AG08395 (cell line): ENCODE measurements at regions not wholly inside any gene's neighbourhood (a gene's known extent, or its start where the extent isn't known, plus 50 kb on each side); places are given as distances from the start of the nearest gene placed in this dataset.

Experiments used
- DNase-seq: peaks from one replicate; pipeline ENCODE4 v3.0.0; 2012; ENCODE audit warnings: mixed read lengths, low spot score

GRCh38 chrX:69305333-69306062 is 140.2 kb upstream of the PJA1 start:
- DNase-seq = no peak

DNA sequence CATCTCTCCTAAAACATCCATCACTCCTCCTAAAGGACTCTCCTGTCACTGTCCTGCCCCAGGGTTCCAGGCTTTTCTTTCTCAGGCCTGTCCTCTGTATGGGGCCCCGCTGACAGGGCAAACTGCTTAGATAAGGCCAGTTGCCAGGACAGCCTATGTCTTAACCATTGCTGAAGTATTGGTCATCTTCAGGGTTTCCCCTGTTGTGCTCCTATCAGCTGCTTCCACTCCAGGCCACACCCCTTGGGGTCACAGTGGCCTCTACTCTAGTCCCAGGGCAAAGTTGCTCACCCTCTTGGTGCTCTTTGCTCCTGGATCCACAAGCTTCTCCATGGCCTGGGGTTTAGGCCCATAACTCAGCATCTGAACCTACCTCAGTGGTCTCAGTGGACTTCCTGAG is 138.0 kb upstream of the PJA1 start:
- DNase-seq = no peak

DNA sequence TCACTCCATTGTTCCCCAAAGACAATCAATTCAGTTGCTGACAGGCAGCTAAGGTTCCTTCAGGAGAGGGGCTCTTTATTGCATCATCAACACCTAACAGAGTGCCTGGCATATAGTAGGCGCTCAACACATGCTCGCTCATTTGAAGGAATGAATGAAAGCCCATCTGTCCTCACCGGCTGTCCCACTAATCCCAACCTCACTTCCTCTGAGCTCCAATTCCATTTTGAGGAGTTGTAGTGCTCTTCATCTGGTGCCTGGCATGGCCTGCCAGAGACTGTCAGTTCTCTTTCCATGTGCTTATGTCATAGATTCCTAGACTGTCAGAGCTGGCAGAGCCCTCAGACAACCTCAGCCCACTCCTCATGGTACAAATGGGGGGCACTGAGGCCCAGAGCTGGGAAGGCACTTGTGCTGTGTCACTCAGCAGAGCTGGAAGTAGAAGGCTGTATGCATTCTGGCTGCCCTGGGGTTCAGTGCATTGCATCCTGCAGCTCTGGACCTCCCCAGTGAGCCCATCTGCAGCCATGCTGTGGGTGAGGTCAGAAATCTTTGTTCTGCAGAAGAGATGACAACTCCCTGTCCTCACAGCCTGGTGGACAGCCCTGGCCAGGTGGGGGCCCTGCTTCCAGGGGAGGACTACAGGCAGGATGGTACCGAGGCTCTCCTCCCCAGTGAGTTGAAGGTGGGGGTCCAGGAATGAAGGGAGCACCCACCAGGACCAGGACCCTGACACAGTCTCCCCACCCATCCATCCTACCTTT is 134.9 kb upstream of the PJA1 start:
- DNase-seq = no peak

GRCh38 chrX:69299285-69299684 is 134.0 kb upstream of the PJA1 start:
- no peak for DNase-seq

- DNase-seq = peak; percentile 55
Measured at GRCh38 chrX:69298466-69299140, 133.3 kb upstream of the PJA1 start.

DNA sequence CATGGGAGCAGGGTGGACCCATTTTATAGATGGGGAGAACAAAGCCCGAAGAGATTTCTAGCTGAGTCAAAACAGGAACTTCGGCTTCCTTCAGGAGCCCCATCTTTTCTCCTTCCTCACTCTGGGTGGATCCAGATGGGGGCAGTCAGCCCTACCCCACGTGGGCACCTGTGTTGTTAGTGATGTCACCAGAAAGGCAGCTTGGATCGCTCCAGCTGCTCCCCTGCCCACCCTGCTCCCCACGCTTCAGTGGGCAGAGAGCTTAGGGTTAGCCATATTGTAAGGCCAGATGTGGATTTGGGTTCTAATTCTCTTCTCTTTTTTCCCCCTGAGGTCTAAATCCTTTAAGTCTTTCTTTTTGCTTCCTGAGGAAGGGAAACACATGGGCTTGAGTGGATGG is 132.3 kb upstream of the PJA1 start:
- no peak for DNase-seq

DNA sequence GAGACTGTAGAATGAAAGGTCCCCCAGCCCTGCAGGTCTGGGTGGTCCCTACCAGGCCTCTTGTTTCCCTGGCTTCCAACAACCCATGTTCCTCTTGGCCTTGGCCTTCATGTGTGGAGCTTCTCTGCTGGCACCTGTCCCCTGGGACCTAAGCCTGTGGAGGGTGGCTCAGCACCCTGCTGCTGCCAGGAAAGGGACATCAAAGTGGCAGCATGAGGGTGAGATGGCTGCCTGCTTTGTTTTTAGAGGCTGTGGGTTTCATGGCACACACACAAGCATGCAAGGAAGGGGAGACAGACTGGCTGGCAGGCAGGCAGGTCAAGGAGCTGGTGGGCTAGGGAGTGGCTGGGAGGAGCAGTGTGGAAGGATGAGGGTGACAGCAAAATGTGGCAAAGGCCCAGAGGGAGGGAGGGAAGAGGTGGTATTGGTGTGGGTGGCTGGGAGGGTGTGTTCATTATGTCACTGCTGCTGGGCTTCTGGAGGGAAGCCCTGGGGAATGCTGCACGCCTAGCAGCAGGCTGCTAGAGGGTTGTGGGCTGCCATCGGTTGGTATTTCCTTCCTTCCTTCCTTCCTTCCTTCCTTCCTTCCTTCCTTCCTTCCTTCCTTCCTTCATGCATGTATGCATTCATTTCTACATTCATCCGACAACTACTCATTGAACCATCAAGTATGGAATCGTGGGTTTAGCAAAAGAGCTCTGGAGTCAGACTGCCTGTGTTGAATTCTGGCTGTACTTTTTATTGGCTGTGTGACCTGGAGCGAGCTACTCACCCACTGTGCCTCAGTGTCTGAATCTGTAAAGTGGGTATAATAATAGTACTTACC is 128.7 kb upstream of the PJA1 start:
- no peak for DNase-seq

- DNase-seq = no peak
Measured at GRCh38 chrX:69291116-69291515, 125.9 kb upstream of the PJA1 start.

DNA sequence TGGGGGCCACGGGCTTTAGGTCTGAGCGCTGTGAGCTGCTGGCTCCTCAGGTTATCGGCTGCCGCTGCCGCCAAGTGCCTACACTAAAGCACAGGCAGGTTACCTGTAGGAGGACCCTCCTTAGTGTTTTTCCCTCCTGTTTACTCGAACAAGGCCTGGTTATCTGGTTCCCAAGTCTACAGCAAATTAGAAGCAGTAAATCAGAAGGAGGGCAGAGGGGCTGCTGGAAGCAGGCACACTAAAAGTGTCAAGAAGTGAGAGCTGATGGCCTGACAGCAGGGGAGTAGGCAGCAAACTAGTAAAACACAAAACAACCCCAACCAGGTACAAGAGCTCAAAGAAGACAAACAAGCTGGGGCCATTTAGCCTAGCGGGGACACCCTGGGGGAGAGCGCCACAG is 125.0 kb upstream of the PJA1 start:
- no peak for DNase-seq

DNA sequence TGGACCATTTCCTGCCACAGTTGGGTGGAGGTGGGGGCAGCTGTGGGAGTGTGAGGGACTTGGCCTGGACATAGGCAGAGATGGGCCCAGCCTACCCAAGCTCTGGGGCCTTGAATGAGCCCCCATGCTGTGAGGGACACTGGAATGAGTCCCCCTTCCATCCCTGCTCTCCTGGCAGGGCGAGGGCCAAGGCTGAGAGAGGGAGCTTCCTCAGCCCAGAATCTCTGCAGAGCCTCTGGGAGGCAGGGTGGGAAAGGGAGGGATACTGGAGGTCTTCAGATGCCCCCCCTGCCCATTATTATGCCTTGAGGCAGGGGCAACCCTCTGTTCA is 124.5 kb upstream of the PJA1 start:
- DNase-seq = no peak

- no peak for DNase-seq
Measured at GRCh38 chrX:69289046-69289792, 124.0 kb upstream of the PJA1 start.

- DNase-seq = no peak
Measured at GRCh38 chrX:69287095-69287494, 121.8 kb upstream of the PJA1 start.

DNA sequence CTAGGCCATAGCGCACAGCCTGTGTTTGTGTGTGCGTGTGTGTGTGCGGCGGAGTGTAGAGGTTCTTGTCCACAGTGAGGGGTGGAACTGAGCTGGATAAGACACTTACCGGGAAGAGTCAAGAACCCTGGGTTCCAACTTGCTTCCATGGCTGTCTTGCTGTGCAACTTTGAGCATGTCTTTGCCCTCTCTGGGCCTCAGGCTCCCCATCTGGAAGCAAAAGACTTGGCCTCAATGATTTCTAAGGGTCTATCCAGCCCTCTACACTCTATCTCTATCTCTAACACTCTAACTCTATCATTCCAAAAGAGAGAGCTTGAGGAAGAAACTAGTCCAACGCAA is 121.3 kb upstream of the PJA1 start:
- DNase-seq = no peak

DNA sequence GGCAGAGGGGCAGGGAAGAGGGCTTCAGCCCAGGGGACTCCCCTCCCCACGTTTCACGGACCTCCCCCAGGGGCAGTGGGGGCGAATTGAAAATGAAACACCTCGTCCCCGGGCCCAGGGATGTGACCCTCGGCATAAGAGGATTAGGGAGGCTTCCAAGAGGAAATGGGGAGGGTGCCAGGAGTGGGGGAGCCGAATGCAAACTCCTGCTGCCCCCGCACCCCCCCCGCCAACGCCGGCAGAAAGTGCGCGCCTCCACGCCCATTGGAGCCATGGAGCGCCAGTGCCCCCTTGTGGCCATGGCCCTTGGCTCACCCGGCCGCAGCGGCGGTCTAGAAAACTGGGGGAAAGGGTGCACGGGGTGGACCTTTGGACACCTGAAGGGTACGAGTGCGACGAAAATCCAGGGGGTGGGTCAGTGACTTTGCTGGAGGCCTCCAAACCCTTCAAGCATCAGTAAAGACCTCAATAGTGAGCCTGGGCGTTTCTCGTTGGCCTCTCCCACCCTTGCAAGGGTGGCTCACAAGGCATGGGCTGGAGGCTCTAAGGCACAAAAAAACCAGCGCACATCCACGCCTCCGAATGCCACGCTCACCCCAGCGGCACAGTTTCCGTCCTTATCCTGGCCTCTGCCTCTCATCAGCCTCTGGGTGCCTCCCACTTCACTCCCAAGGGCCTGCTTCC is 120.8 kb upstream of the PJA1 start:
- peak; percentile 72 for DNase-seq

DNA sequence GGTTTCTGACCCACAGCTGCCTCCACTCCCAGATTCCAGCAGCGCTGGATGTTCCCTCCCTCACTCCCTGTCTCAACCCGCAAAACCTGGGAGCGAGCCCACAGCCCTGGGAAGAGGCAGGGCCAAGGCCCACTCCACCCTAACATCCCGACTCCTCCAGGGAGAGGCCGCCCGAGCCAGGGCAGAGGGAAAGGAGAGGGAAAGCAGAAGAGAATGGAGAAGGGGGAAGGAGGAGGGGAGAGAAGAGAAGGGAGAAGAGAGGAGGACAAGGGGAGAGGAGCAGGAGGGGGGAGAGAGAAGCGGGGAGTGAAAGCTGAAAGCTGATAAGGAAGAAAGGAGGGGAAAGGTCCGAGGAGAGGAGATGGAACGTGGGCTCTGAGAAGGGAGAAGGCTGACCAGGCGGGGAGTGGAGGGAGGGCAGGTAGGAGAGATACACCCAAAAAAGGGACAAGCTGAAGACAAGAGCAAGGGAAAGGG is 120.2 kb upstream of the PJA1 start:
- DNase-seq = no peak

GRCh38 chrX:69284491-69284890 is 119.2 kb upstream of the PJA1 start:
- DNase-seq = no peak

GRCh38 chrX:69282893-69283690 is 117.8 kb upstream of the PJA1 start:
- DNase-seq = no peak

DNA sequence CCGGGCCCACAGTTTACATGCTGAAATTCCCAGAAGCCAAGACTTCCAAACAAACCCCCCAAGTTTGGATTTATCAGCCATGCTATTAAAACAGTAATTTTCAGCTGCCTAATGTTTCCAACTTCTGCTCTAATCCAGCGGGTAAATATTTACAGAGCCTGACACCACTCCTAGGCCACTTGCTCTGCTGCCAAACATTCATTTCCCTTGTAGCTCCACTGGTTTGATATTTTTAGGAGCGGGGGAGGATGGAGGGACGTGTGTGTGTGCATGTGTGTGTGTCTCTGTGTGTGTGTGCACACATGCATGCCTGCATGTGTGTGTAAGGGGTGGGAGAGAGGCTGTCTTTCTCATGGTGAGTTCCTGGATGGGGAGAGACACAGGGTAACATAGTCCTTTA is 115.7 kb upstream of the PJA1 start:
- DNase-seq = no peak

GRCh38 chrX:69279234-69279633 is 114.0 kb upstream of the PJA1 start:
- no peak for DNase-seq

GRCh38 chrX:69278031-69278687 is 112.9 kb upstream of the PJA1 start:
- no peak for DNase-seq
